Left lung (tissue), 4 donors: ENCODE measurements at regions not wholly inside any gene's neighbourhood (a gene's known extent, or its start where the extent isn't known, plus 50 kb on each side); places are given as distances from the start of the nearest gene placed in this dataset.
A peak's percentile ranks its signal among the peaks of the same experiment; 100 is the strongest.

Experiments
- ATAC-seq: fragments of 200-7000 bp; cut with Tn5 transposase; one replicate; pipeline ENCODE4 v1.9.1; 2020; ENCODE audit warnings: moderate library complexity
- DNase-seq, 4 donors: peaks; one replicate each; pipeline ENCODE4 v3.0.0-alpha.2; 2013 to 2020
- H3K27ac ChIP-seq, 2 donors: fragments of 200-600 bp; sonication (generic) in 1 of 2; one replicate each; pipeline versions ENCODE4 v1.5.0 to v1.8.0; 2020 to 2021
- H3K27me3 ChIP-seq, 2 donors: fragments of 200-600 bp; sonication (generic) in 1 of 2; one replicate each; pipeline versions ENCODE4 v1.5.0 to v1.8.0; 2020 to 2021
- H3K36me3 ChIP-seq, 2 donors: fragments of 200-600 bp; sonication (generic) in 1 of 2; one replicate each; pipeline versions ENCODE4 v1.5.0 to v1.8.0; 2020 to 2021
- H3K4me1 ChIP-seq, 2 donors: fragments of 200-600 bp; one replicate each; pipeline ENCODE4 v1.8.0; 2021
- H3K4me3 ChIP-seq, 2 donors: fragments of 200-600 bp; sonication (generic) in 1 of 2; one replicate each; pipeline versions ENCODE4 v1.5.0 to v1.8.0; 2020 to 2021; ENCODE audit warnings: mild to moderate bottlenecking in 1 of 2
- H3K9me3 ChIP-seq, 2 donors: fragments of 200-600 bp; sonication (generic) in 1 of 2; one replicate each; pipeline versions ENCODE4 v1.5.0 to v1.8.0; 2020 to 2021
- intact Hi-C, 2 donors: fragments of 100-400 bp; cut with DNase I; formaldehyde crosslinking; loops; one replicate each; pipeline versions ENCODE4 v1.11.2 to v1.14.2; 2022
- TF ChIP-seq, protein P1 (sequence below), 2 donors: fragments of 200-600 bp; sonication (generic) in 1 of 2; IDR thresholded peaks; one replicate each; pipeline versions ENCODE4 v1.5.0 to v1.8.0; 2021; ENCODE audit warnings: antibody characterized with exemption in 2 of 2
- donor health status: DM: no; HTN: yes; CAD: no.
- donor health status: DM: no; HTN: no; CAD: no.

DNA sequence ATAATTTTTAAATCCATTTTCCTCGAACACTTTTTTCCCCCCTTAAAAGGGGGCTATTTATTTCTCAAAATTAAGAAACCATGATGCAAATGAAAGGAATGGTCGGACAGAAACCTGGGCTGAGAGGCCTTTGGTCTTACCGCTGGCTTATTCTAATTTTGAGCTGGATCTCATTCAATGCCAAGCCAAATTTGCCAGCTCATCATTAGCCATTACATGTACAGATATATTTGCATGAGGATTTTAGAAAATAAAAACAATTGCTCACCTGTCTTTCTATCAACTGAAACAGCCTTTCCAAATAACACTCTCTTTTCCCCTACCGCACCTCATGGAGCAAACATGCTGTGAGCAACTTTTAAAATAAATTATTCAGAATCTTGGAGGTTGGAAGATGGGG is 219.5 kb upstream of the DTNBP1 start:
- Histone ChIP-seq H3K27me3 (no peaks in the 10 kb centered on the region), H3K4me3 (no peak overlapping the region), H3K27ac (no peak overlapping the region), H3K9me3 (no peaks in the 10 kb centered on the region), H3K36me3 (no peaks in the 10 kb centered on the region), H3K4me1 (peaks cover 3 to 27% of the 10 kb centered on the region in 2 donors)
- intact Hi-C loops, result no loop called here
- TF ChIP-seq, protein P1, sequence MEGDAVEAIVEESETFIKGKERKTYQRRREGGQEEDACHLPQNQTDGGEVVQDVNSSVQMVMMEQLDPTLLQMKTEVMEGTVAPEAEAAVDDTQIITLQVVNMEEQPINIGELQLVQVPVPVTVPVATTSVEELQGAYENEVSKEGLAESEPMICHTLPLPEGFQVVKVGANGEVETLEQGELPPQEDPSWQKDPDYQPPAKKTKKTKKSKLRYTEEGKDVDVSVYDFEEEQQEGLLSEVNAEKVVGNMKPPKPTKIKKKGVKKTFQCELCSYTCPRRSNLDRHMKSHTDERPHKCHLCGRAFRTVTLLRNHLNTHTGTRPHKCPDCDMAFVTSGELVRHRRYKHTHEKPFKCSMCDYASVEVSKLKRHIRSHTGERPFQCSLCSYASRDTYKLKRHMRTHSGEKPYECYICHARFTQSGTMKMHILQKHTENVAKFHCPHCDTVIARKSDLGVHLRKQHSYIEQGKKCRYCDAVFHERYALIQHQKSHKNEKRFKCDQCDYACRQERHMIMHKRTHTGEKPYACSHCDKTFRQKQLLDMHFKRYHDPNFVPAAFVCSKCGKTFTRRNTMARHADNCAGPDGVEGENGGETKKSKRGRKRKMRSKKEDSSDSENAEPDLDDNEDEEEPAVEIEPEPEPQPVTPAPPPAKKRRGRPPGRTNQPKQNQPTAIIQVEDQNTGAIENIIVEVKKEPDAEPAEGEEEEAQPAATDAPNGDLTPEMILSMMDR (IDR thresholded peaks at IDR 0.05), result no peak
- ATAC-seq (no peak), DNase-seq (no peak)

DNA sequence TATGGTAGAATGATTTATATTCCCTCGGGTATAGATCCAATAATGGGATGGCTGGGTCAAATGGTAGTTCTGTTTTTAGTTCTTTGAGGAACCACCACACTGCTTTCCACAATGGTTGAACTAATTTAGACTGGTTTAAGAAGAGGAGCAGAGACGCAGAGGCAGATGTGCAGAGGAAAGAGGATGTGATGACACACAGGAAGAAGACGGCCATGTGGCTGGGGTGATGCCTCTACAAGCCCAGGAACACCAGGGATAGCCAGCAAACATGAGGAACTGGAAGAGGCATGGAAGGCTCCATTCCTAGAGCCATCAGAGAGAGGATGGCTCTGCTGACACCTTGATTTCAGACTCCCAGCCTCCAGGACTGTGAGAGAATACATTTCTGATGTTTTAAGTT is 218.3 kb upstream of the DTNBP1 start:
- Histone ChIP-seq H3K9me3 (no peaks in the 10 kb centered on the region), H3K4me3 (no peak overlapping the region), H3K36me3 (no peaks in the 10 kb centered on the region), H3K4me1 (peaks cover 3 to 34% of the 10 kb centered on the region in 2 donors), H3K27me3 (no peaks in the 10 kb centered on the region), H3K27ac (peak overlapping the region in 1 of 2 donors; percentile 20)
- peak; percentile 52 for ATAC-seq
- peak in 1 of 4 donors; percentile 56 for DNase-seq
- intact Hi-C loops, result no loop called here
- TF ChIP-seq, protein P1 (IDR thresholded peaks at IDR 0.05), result no peak

DNA sequence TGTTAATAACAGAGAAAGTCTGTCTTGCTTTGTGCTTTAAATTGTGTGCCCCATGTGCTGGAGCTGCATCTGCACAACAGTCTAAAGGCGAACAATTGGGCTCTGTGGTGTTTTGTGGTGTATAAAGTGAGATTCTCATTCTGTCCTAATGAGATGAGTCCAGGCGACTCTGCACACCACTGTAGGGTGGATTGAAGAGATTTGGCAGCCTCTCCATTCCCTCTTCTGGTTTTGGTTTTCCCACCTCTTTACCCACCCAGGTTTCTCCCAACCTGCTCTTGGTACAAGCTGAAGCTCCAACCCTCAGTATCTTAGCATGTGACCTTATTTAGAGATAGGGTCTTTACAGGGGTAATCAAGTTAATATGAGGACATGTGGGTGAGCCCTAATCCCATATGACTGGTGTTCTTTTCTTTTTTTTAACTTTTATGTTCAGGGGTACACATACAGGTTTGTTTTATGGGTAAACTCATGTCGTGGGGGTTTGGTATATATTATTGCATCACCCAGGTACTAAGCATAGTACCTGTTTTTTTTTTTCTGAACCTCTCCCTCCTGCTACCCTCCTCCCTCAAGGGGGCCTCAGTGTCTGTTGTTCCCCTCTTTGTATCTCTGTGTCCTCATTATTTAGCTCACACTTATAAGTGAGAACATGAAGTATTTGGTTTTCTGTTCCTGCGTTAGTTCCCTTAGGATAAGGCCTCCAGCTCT is 217.6 kb upstream of the DTNBP1 start:
- intact Hi-C loops, result no loop called here
- Histone ChIP-seq H3K9me3 (no peaks in the 10 kb centered on the region), H3K27me3 (no peaks in the 10 kb centered on the region), H3K36me3 (no peaks in the 10 kb centered on the region), H3K4me3 (no peak overlapping the region), H3K4me1 (peaks cover 3 to 38% of the 10 kb centered on the region in 2 donors), H3K27ac (no peak overlapping the region)
- TF ChIP-seq, protein P1 (IDR thresholded peaks at IDR 0.05), result no peak
- DNase-seq (no peak), ATAC-seq (no peak)

DNA sequence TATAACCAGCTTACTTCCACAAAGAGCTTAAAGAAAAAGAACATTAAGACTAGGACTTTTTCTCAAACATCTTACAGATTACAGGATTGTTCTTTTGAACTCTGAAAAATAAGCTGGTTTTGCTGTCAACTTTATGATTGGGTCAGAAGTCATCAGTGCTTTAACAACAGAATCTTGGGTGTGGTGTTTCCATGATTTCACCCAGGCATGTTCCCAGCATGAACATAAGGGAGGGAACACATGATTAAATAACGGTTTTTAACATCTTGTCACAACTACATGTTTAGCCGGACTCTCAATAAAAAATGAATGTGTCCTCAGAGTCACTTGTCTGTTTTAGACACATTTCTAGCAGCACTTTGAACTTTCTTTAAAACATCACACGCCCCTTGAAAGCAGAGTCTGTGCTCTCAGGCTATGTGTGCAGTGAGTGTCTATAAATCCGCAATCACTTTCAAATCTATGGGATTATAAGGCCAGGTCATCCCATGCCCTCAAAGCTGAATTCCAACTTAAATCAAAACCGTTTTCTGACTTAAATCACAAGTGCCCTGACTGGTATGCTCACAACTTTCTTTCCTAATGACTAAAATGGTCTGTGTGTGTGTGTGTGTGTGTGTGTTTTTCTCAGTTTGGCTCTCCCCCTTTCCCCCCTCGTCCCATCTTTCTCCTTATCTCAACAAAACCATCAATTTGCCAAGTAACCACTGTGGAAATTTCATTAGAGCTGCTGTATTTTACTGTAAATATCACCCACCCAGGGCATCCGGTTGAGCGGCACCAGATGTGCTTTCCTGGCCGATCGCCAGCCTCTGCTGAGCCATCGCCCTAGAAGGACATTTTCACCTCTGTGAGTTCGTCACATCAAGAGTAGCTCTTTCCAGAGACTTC is 216.8 kb upstream of the DTNBP1 start:
- ATAC-seq, result peak; percentile 19
- DNase-seq, result peak in 3 of 4 donors; percentile 49 to 82 (median 70)
- no peaks in the 10 kb centered on the region for H3K9me3 ChIP-seq
- intact Hi-C loops, result no loop called here
- H3K4me1 ChIP-seq, result peaks cover 3 to 38% of the 10 kb centered on the region in 2 donors
- no peak overlapping the region for H3K27ac ChIP-seq
- TF ChIP-seq, protein P1 (IDR thresholded peaks at IDR 0.05), result no peak
- no peak overlapping the region for H3K4me3 ChIP-seq
- no peaks in the 10 kb centered on the region for H3K36me3 ChIP-seq
- H3K27me3 ChIP-seq, result no peaks in the 10 kb centered on the region

DNA sequence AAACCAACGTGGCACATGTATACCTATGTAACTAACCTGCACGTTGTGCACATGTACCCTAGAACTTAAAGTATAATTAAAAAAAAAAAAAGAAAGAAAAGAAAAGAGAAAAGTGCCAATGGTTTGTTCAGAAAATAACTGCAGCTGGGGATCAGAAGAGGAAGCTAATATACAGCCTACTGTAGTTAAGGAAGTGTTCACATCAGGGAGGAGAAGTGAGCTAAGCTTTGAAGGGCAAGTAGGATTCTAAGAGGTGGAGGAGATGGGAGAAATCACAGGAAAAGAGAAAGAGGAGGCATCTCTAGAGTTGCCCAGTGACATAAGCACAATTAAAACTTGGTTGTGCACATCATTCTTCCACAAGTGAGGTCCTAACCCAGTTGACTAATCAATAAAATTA is 214.4 kb upstream of the DTNBP1 start:
- TF ChIP-seq, protein P1 (IDR thresholded peaks at IDR 0.05), result no peak
- Histone ChIP-seq H3K4me1 (peaks cover 3 to 41% of the 10 kb centered on the region in 2 donors), H3K27me3 (no peaks in the 10 kb centered on the region), H3K36me3 (no peaks in the 10 kb centered on the region), H3K4me3 (no peak overlapping the region), H3K9me3 (no peaks in the 10 kb centered on the region), H3K27ac (no peak overlapping the region)
- no peak for ATAC-seq
- intact Hi-C loops, result no loop called here
- no peak for DNase-seq
